ENCODE measurements at regions not wholly inside any gene's neighbourhood (a gene's known extent, or its start where the extent isn't known, plus 50 kb on each side); places are given as distances from the start of the nearest gene placed in this dataset.
"Not testable (repeated sequence)": the region's sequence is repeated elsewhere in the genome, so short reads cannot be mapped to it uniquely, and the experiment has no call there.

- DNase-seq = no peak
Observed at GRCh38 chr3:103512595-103512994, 1077.8 kb downstream of the ZPLD1 start.

- no peak for DNase-seq
Observed at GRCh38 chr3:103513003-103513402, 1078.2 kb downstream of the ZPLD1 start.

GRCh38 chr3:103515116-103515515, 1080.3 kb downstream of the ZPLD1 start:
- no peak for DNase-seq

GRCh38 chr3:103516950-103517349, 1082.1 kb downstream of the ZPLD1 start:
- DNase-seq = no peak

GRCh38 chr3:103531327-103531726, 1096.5 kb downstream of the ZPLD1 start:
- not testable (repeated sequence) for DNase-seq

- DNase-seq = no peak
Observed at GRCh38 chr3:103532986-103533385, 1098.2 kb downstream of the ZPLD1 start.

- DNase-seq = no peak
Observed at GRCh38 chr3:103554451-103554850, 1119.6 kb downstream of the ZPLD1 start.

- DNase-seq = not testable (repeated sequence)
Observed at GRCh38 chr3:103564116-103564515, 1129.3 kb downstream of the ZPLD1 start.

- no peak for DNase-seq
Observed at GRCh38 chr3:103585809-103586208, 1151.0 kb downstream of the ZPLD1 start.

- DNase-seq = no peak
Observed at GRCh38 chr3:103589770-103590169, 1155.0 kb downstream of the ZPLD1 start.

- no peak for DNase-seq
Observed at GRCh38 chr3:103600844-103601243, 1166.0 kb downstream of the ZPLD1 start.

- DNase-seq = no peak
Observed at GRCh38 chr3:103601666-103602065, 1166.9 kb downstream of the ZPLD1 start.

GRCh38 chr3:103609472-103609871, 1174.7 kb downstream of the ZPLD1 start:
- DNase-seq = no peak

GRCh38 chr3:103613397-103614156, 1178.8 kb downstream of the ZPLD1 start:
- DNase-seq = no peak

GRCh38 chr3:103614719-103615118, 1179.9 kb downstream of the ZPLD1 start:
- DNase-seq = no peak

GRCh38 chr3:103617961-103618360, 1183.1 kb downstream of the ZPLD1 start:
- no peak for DNase-seq

- DNase-seq = no peak
Observed at GRCh38 chr3:103624271-103624670, 1189.5 kb downstream of the ZPLD1 start.

- no peak for DNase-seq
Observed at GRCh38 chr3:103629391-103629790, 1194.6 kb downstream of the ZPLD1 start.

GRCh38 chr3:103644450-103644849, 1209.6 kb downstream of the ZPLD1 start:
- peak in 1 of 2 experiments; percentile 8 for DNase-seq

GRCh38 chr3:103653996-103654395, 1219.2 kb downstream of the ZPLD1 start:
- no peak for DNase-seq

GRCh38 chr3:103657756-103658155, 1222.9 kb downstream of the ZPLD1 start:
- DNase-seq = no peak

- DNase-seq = no peak
Observed at GRCh38 chr3:103660810-103661209, 1226.0 kb downstream of the ZPLD1 start.

GRCh38 chr3:103662591-103662990, 1227.8 kb downstream of the ZPLD1 start:
- DNase-seq = no peak

GRCh38 chr3:103672346-103672745, 1237.5 kb downstream of the ZPLD1 start:
- DNase-seq = no peak

GRCh38 chr3:103684904-103685303, 1250.1 kb downstream of the ZPLD1 start:
- DNase-seq = peak; percentile 12 to 16
